IMR-90 (cell line): ENCODE measurements at regions not wholly inside any gene's neighbourhood (a gene's known extent, or its start where the extent isn't known, plus 50 kb on each side); places are given as distances from the start of the nearest gene placed in this dataset.

Source experiments
- ATAC-seq: fragments of 200-7000 bp; cut with Tn5 transposase; 2 replicates; pipeline ENCODE4 v1.9.1; 2020; ENCODE audit warnings: low read depth, mild to moderate bottlenecking, moderate library complexity
- BruUV-seq: library from RNA; stranded (reverse); fragments of 400-500 nt; replicated peaks from 2 replicates; lab custom pipeline; 2021; lab: Mats Ljungman, UMichigan
- CTCF ChIA-PET: fragments of 300-600 bp; formaldehyde crosslinking; extraction: SDS; loops from one replicate; lab custom pipeline; 2021; ENCODE audit warnings: antibody characterized with exemption; lab: Yijun Ruan, JAX
- POLR2A ChIA-PET: fragments of 300-600 bp; sonication (Branson Sonifier 250); formaldehyde crosslinking; loops from one replicate; lab custom pipeline; 2022; ENCODE audit warnings: antibody characterized with exemption; ENCODE audit not compliant: unreplicated experiment; lab: Charles Lee
- DNase-seq: peaks from one replicate; pipeline ENCODE4 v3.0.0; 2013
- H2AFZ ChIP-seq: replicated peaks from 2 replicates; pipeline ENCODE3; 2013; ENCODE audit warnings: low read length, mild to moderate bottlenecking; ENCODE audit not compliant: poor library complexity
- H2AK5ac ChIP-seq: 2 replicates; pipeline ENCODE4 v1.6.1; 2013; ENCODE audit warnings: low read depth, low read length, inconsistent platforms
- H2AK9ac ChIP-seq: replicated peaks from 2 replicates; pipeline ENCODE3; 2013; ENCODE audit warnings: mild to moderate bottlenecking, low read depth, low read length, moderate library complexity; ENCODE audit not compliant: poor library complexity
- H2BK120ac ChIP-seq: 2 replicates; pipeline ENCODE4 v1.6.1; 2013; ENCODE audit warnings: low read depth, low read length, inconsistent platforms
- H2BK15ac ChIP-seq: 3 replicates; pipeline ENCODE4 v1.6.1; 2013; ENCODE audit warnings: low read depth, low read length, inconsistent platforms
- H2BK20ac ChIP-seq: 2 replicates; pipeline ENCODE4 v1.6.1; 2013; ENCODE audit warnings: low read depth, mild to moderate bottlenecking, inconsistent platforms, low read length, moderate library complexity
- H2BK5ac ChIP-seq: 2 replicates; pipeline ENCODE4 v1.6.1; 2013; ENCODE audit warnings: mild to moderate bottlenecking, low read depth, low read length, inconsistent platforms; ENCODE audit not compliant: poor library complexity, severe bottlenecking
- H3K14ac ChIP-seq: replicated peaks from 2 replicates; pipeline ENCODE4 v1.6.1; 2013; ENCODE audit warnings: low read depth, low read length, inconsistent platforms
- H3K18ac ChIP-seq: 2 replicates; pipeline ENCODE4 v1.6.1; 2013; ENCODE audit warnings: low read depth, low read length, control low read depth
- H3K23ac ChIP-seq: 2 replicates; pipeline ENCODE4 v1.6.1; 2013; ENCODE audit warnings: low read depth, low read length, inconsistent platforms
- H3K27ac ChIP-seq: 2 replicates; pipeline ENCODE4 v1.5.1; 2013; ENCODE audit warnings: mild to moderate bottlenecking, control low read depth, low read length; ENCODE audit not compliant: insufficient read depth
- H3K27me3 ChIP-seq: 2 replicates; pipeline ENCODE4 v1.6.1; 2013; ENCODE audit warnings: low read length; ENCODE audit not compliant: control insufficient read depth, insufficient read depth
- H3K36me3 ChIP-seq: 2 replicates; pipeline ENCODE4 v1.6.1; 2013; ENCODE audit warnings: low read length, mixed read lengths; ENCODE audit not compliant: control insufficient read depth, insufficient read depth
- H3K4ac ChIP-seq: 2 replicates; pipeline ENCODE4 v1.6.1; 2013; ENCODE audit warnings: low read depth, low read length, inconsistent platforms
- H3K4me1 ChIP-seq: 2 replicates; pipeline ENCODE4 v1.6.1; 2013; ENCODE audit warnings: low read length, mixed read lengths; ENCODE audit not compliant: control insufficient read depth, insufficient read depth
- H3K4me2 ChIP-seq: 2 replicates; pipeline ENCODE4 v1.6.1; 2013; ENCODE audit warnings: low read depth, mild to moderate bottlenecking, control low read depth, low read length, moderate library complexity
- H3K4me3 ChIP-seq: 2 replicates; pipeline ENCODE4 v1.5.1; 2013; ENCODE audit warnings: low read depth, mild to moderate bottlenecking, control low read depth, low read length, moderate library complexity; ENCODE audit not compliant: insufficient read depth
- H3K56ac ChIP-seq: 2 replicates; pipeline ENCODE4 v1.6.1; 2013; ENCODE audit warnings: low read length, inconsistent platforms; ENCODE audit not compliant: insufficient read depth; ENCODE audit errors: extremely low read depth
- H3K79me1 ChIP-seq, 2 experiments: 2 replicates each; pipeline ENCODE4 v1.6.1; 2013; ENCODE audit warnings: low read length in 2 of 2, inconsistent platforms in 1 of 2, low read depth in 1 of 2
- H3K9ac ChIP-seq: 2 replicates; pipeline ENCODE4 v1.6.1; 2013; ENCODE audit warnings: low read depth, low read length, control low read depth
- H3K9me1 ChIP-seq: 2 replicates; pipeline ENCODE4 v1.6.1; 2013; ENCODE audit warnings: low read length, inconsistent platforms; ENCODE audit not compliant: insufficient read depth
- H3K9me3 ChIP-seq: 2 replicates; pipeline ENCODE4 v1.6.1; 2013; ENCODE audit warnings: low read length; ENCODE audit not compliant: control insufficient read depth, insufficient read depth
- H4K20me1 ChIP-seq: 2 replicates; pipeline ENCODE4 v1.6.1; 2013; ENCODE audit warnings: low read length, inconsistent platforms; ENCODE audit not compliant: insufficient read depth
- H4K5ac ChIP-seq: 2 replicates; pipeline ENCODE4 v1.6.1; 2013; ENCODE audit warnings: mild to moderate bottlenecking, low read depth, low read length, control low read depth
- H4K8ac ChIP-seq, 2 experiments: 2 replicates each; pipeline ENCODE4 v1.6.1; 2013; ENCODE audit warnings: low read depth in 2 of 2, low read length in 2 of 2, control low read depth in 1 of 2, inconsistent platforms in 1 of 2
- H4K91ac ChIP-seq: 2 replicates; pipeline ENCODE4 v1.6.1; 2013; ENCODE audit warnings: low read depth, low read length, inconsistent platforms; ENCODE audit not compliant: insufficient read depth
- CHD1 ChIP-seq: IDR thresholded peaks from 2 replicates; pipeline ENCODE4 v1.6.1; 2012; ENCODE audit warnings: low read depth, low read length, improper control_type of control experiment
- CTCF ChIP-seq: conservative IDR thresholded peaks from 2 replicates; pipeline ENCODE4 v1.5.1; 2012; ENCODE audit warnings: mild to moderate bottlenecking, low read depth, low read length, improper control_type of control experiment
- MAZ ChIP-seq: IDR thresholded peaks from 2 replicates; pipeline ENCODE4 v1.6.1; 2012; ENCODE audit warnings: low read depth, mild to moderate bottlenecking, low read length, improper control_type of control experiment, moderate library complexity, borderline replicate concordance
- MXI1 ChIP-seq: IDR thresholded peaks from 2 replicates; pipeline ENCODE4 v1.6.1; 2012; ENCODE audit warnings: low read depth, mild to moderate bottlenecking, low read length, moderate library complexity, borderline replicate concordance
- NFE2L2 ChIP-seq: fragments of 150-350 bp; IDR thresholded peaks from 2 replicates; pipeline ENCODE4 v1.6.1; 2016; ENCODE audit warnings: low read depth, mild to moderate bottlenecking, low read length
- RFX5 ChIP-seq: IDR thresholded peaks from 2 replicates; pipeline ENCODE4 v1.8.0; 2012; ENCODE audit warnings: low read depth, mild to moderate bottlenecking, low read length, moderate library complexity
- SMC3 ChIP-seq: fragments of 150-350 bp; IDR thresholded peaks from 2 replicates; pipeline ENCODE4 v1.6.1; 2016; ENCODE audit warnings: low read depth, mild to moderate bottlenecking, antibody characterized with exemption, low read length, moderate library complexity
- WGBS, 2 experiments: methylation state at CpG; one replicate each; pipeline versions ENCODE4 v1.1.5 to v1.1.7; 2013; ENCODE audit warnings: missing lambda C conversion rate in 2 of 2; ENCODE audit not compliant: insufficient read length in 1 of 2; ENCODE audit errors: extremely low coverage in 2 of 2; 5-methylcytosine and 5-hydroxymethylcytosine counted together
- dilution Hi-C: fragments of 300-500 bp; cut with HindIII; formaldehyde crosslinking; loops from one replicate; pipeline ENCODE4 v1.14.3; 2018; ENCODE audit warnings: low sequenced_read_pairs; ENCODE audit not compliant: unreplicated experiment
- in situ Hi-C: fragments of 300-500 bp; cut with MboI; formaldehyde crosslinking; loops from 3 replicates; pipeline ENCODE4 v1.14.3; 2019; ENCODE audit warnings: low sequenced_read_pairs, inconsistent platforms, mixed read lengths
- intact Hi-C: fragments of 100-400 bp; cut with micrococcal nuclease; formaldehyde crosslinking; loops from 2 replicates; pipeline ENCODE4 v1.10.0; 2022

GRCh38 chr7:125775317-125775716 lies 845.7 kb upstream of the POT1 start:
- Histone ChIP-seq H2BK120ac (no peak overlapping the region), H4K20me1 (no peaks in the 10 kb centered on the region), H3K4ac (no peak overlapping the region)

More at GRCh38 chr7:125775317-125775716, 845.7 kb upstream of the POT1 start:
- H2AK5ac ChIP-seq = no peak overlapping the region
- H3K23ac ChIP-seq = no peak overlapping the region
- no peak overlapping the region for H2BK15ac ChIP-seq
- H3K18ac ChIP-seq = no peak overlapping the region
- ChIA-PET POLR2A (no interaction called here), CTCF (interaction anchor here (0.6 kb wide), 1 partner anchor 247 kb away, joined by 3 read pairs; no protein-coding TSS in a partner anchor)
- no peaks in the 10 kb centered on the region for H3K36me3 ChIP-seq
- H3K27me3 ChIP-seq = no peaks in the 10 kb centered on the region
- no peak for TF ChIP-seq SMC3
- TF ChIP-seq CHD1 = no peak
- no peak for TF ChIP-seq MXI1
- TF ChIP-seq NFE2L2 = no peak
- TF ChIP-seq CTCF = no peak
- TF ChIP-seq RFX5 = no peak
- no peak for TF ChIP-seq MAZ
- no peak overlapping the region for H2AK9ac ChIP-seq
- H3K4me3 ChIP-seq = no peak overlapping the region
- dilution Hi-C loops = no loop called here
- intact Hi-C loops = no loop called here
- no peaks in the 10 kb centered on the region for H3K4me1 ChIP-seq
- WGBS, 2 experiments = no CpG with 5 or more reads among the region's 4 CpGs
- no peaks in the 10 kb centered on the region for H3K9me1 ChIP-seq
- in situ Hi-C loops = no loop called here
- no peak overlapping the region for H4K5ac ChIP-seq
- no peaks in the 10 kb centered on the region for H3K79me1 ChIP-seq
- DNase-seq = no peak
- H3K9ac ChIP-seq = no peak overlapping the region
- H3K9me3 ChIP-seq = peaks cover 18% of the 10 kb centered on the region
- H3K14ac ChIP-seq = no peak overlapping the region
- H2BK5ac ChIP-seq = no peak overlapping the region
- H2BK20ac ChIP-seq = no peak overlapping the region
- no peak overlapping the region for H2AFZ ChIP-seq
- no peak overlapping the region for H3K27ac ChIP-seq
- H4K8ac ChIP-seq = no peak overlapping the region
- no peak overlapping the region for H4K91ac ChIP-seq
- no TSS peak for BruUV-seq
- ATAC-seq = no peak
- no peak overlapping the region for H3K56ac ChIP-seq
- no peak overlapping the region for H3K4me2 ChIP-seq
